Activated T-cell treated with anti-CD3 and anti-CD28 coated beads, Interleukin-2, amount 50 U/mL, for 48 hours (primary cell): ENCODE measurements at regions not wholly inside any gene's neighbourhood (a gene's known extent, or its start where the extent isn't known, plus 50 kb on each side); places are given as distances from the start of the nearest gene placed in this dataset.

Experiments used
- DNase-seq, 2 experiments: peaks; one replicate each; pipeline ENCODE4 v3.0.0-alpha.2; 2020

DNA sequence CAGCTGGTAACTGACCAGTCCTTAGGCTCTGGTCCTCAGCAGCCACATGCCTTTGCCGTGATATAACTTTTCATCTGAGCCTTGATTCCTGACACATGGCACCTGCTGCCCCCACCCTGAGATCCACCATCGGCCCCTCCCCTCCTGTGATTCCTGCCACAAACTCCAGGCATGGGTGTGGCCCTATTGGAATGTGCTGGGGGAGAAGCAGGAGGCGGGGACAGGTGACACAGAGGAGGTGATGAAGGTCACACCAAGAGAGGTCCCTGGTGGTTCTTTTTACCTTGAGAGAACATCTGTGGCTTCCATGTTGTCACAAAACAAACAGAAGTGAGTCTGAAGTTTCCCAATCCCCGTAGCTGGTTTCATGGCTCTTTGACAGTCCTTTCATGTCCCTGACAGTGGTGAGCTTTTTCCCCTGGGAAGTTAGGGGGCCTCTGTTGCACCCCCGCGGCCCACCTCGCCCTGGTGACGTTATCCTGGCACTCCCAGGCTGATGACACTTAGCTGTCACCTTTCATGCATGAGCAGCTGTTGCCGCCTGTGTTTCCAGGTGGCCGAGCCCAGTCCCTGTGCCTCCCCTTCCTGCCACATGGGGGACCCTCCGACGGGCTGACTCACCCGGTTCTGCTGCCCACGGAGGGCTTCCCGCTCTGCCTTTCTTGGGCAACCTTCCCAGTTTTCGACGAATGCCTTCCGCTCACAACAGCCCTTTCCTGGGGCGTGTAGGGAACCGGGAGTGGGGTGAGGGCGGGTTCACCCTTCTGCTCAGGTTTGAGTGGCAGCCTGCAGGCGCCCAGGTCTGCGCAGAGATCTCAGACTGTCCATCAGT is 66.3 kb upstream of the GLI2 start:
- DNase-seq: no peak

DNA sequence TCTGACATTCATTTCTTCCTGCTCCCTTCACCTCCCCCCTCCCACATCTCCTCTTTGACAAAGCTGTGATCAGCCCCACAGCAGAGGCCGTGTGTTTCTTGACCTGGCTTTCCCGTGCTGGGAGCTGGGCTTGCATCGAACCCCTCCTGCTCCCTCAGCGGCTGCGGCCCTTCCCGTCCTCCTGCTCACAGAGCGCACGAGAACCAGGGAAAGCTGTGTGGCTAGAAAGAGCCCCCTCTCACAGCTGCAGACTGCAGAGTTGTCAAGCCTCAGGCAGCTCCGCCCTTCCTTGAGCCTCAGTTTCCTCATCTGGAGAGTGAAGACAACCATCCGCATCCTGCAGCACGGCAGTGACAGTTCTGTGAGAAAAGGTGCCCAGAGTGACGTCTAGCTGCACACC is 65.7 kb upstream of the GLI2 start:
- no peak for DNase-seq

GRCh38 chr2:120670371-120670770 is 65.3 kb upstream of the GLI2 start:
- no peak for DNase-seq

GRCh38 chr2:120670771-120671480 is 64.7 kb upstream of the GLI2 start:
- no peak for DNase-seq

- no peak for DNase-seq
Observed at GRCh38 chr2:120672526-120673204, 63.0 kb upstream of the GLI2 start.

- DNase-seq: no peak
Observed at GRCh38 chr2:120673205-120673550, 62.5 kb upstream of the GLI2 start.

GRCh38 chr2:120673571-120674061 is 62.1 kb upstream of the GLI2 start:
- DNase-seq: no peak

DNA sequence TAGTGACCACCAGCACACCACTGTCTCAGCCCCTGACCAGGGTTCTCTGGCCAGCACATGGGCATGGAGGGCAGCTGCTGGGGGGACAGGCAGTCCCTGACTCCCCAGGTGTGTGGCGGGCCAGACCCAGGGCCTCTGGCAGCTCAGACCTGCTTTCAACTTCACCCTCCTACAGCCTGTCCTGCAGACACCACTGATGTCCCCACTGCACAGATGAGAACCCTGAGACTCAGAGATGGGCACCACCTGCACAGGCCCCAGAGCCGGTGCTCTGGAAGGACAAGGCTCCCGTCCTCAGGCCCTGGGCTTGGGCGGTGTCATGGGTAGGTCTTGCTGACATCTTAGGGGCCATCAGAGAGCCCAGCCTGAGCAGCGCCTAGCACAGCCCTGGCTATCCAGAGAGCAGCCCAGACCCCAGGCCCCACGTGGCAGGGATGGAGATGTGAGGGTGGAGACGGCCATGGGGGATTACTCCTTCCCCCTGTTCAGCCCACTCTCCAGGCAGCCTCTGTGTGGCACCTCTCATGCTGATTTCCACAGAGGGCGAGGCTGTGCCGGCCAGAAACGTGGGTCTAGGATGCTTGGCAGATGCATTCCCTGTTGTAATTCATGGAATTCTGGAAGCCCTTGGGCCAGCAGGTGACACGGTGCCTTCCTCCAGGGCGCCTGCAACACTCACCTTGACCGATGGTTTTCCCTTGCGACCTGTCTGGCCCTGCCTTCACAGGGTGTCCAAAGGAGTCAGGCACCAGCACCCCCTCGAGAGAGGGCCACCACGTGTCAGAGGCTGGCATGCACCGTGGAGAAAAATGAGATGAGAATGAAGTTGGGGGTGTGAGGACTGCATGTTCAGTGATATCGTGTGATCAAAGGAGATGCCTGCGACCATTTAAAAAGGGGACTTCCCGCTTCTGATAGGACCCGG is 61.2 kb upstream of the GLI2 start:
- DNase-seq: no peak

- peak; percentile 69 to 71 for DNase-seq
Observed at GRCh38 chr2:120675460-120676130, 60.1 kb upstream of the GLI2 start.

DNA sequence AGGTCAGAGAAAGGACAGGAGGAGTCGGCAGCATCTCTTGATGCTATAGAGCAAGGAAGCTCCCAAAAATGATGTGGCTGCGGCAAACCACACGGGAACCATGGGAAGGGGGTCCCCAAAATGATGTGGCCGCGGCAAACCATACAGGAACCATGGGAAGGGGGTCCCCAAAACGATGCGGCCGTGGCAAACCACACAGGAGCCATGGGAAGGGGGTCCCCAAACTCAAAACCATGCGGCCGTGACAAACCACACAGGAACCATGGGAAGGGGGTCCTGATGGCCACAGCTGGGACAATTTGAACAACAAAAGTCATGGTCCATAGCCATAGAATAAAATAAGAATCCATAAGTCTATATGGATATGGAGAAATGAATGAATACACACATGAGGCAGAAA is 58.4 kb upstream of the GLI2 start:
- DNase-seq: no peak

DNA sequence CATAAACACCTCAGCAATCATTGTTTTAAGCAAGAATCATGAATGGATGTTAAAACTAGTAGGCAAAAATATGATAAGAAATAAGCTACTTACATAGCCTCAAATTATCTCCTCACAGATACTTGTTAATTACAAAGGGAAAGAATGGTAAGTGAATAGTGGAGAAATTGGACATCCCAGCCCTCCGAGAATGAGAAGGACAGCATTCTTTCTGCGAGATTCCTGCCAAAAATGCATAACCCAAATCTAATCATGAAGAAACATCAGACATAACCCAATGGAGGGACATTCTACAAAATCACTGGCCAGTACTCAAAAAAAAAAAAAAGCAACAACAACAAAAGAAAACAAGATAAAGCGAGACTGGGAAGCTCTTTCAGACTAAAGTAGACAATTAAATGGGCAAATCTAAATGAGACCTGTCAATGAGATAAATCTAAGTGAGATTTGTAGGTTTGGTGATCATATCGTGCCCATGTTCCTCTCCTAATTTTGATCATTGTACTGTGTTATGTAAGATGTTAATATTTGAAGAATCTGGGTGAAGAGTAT is 57.9 kb upstream of the GLI2 start:
- no peak for DNase-seq

DNA sequence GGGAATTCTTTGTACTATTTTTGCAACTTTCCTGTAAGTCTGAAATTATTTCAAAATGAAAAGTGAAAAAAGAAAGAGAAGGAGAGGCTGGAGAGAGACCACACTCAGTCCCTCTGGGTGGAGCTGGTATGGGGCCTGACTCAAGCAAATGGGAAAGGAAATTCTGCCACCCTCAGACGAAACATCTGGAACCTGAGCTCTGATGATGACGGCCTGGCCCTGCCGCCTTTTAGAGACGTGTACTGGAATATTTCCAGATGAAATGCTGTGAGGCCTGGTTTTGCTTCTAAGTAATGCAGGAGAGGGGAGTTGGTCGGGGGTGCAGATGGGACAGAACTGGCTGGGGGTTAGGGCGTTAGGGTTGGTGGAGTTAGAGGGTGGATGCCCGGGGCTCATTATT is 57.4 kb upstream of the GLI2 start:
- DNase-seq: no peak

- no peak for DNase-seq
Observed at GRCh38 chr2:120678926-120679325, 56.7 kb upstream of the GLI2 start.

DNA sequence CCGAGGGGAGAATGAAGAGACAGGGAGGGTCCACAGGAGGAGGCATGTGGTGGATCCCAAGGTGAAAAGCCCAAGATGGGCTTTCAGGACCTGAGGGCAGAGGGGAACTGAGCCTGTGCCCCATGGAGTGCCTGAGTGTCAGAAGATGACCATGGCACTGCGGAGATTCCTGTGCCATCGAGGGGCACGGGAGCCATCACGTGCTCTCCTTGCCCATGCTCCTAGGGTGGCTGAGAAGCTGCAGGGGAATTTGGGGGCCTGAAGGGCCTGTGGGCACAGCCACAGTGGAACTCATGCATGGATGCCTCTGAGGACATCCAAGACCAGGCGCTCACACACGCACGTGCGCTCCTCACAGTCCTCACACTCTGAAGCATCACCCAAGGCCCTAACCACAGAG is 56.1 kb upstream of the GLI2 start:
- no peak for DNase-seq

GRCh38 chr2:120680136-120680761 is 55.4 kb upstream of the GLI2 start:
- peak; percentile 83 to 86 for DNase-seq

DNA sequence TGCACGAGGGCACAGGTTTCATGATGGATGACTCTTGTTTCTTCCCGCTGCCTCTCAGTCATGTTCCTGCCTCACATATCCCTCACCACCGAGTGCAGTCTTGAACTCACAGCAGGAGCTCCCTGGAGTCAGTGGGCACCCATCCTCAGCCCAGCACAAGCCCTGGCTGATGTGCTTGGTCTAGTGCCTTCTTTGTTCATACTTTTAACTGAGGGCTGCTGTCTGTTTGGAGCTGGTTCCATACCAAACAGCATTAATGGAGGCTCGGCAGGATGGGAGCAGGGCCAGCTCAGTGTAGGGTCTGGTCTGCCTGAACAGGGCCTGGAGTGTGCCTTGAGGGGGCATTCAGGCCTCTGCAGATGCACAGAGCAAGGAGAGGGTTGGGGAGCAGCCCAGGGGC is 54.5 kb upstream of the GLI2 start:
- DNase-seq: no peak

GRCh38 chr2:120681696-120682288 is 53.9 kb upstream of the GLI2 start:
- no peak for DNase-seq

DNA sequence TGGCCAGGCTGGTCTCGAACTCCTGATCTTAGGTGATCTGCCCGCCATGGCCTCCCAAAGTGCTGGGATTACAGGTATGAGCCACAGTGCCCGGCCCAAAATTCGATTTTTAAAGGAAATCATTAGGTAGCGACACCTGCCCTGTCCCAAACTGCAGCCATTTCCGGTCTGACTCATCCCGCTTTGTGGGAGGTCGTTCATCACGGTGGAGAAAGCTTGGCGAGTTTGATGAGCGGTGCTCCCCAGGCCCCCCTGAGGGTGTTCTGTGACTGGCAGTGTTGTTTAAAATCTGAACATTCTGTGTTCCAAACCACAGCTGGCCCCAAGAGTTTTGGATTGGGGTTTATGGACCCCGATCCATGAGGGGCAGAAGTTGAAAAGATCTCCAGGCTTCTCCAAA is 53.0 kb upstream of the GLI2 start:
- DNase-seq: no peak

DNA sequence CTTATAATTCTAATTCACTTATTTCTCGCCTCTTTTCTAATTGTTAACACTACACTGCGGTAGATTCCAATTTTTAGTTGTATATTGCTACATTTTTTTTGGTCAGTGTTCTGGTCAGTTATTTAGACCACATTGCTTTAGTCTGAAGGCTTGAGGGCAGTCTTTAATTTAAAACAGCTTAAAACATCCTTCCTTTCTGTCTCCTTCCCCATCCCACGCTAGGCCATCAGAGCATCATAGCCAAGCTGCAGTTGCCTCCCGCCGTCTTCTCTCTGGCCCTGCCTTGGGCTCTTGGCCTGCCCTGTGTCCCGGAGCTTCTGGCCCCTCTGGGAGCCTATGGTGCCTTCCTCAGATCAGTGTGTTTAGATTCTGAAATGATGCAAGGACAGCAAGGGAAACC is 52.6 kb upstream of the GLI2 start:
- DNase-seq: no peak

DNA sequence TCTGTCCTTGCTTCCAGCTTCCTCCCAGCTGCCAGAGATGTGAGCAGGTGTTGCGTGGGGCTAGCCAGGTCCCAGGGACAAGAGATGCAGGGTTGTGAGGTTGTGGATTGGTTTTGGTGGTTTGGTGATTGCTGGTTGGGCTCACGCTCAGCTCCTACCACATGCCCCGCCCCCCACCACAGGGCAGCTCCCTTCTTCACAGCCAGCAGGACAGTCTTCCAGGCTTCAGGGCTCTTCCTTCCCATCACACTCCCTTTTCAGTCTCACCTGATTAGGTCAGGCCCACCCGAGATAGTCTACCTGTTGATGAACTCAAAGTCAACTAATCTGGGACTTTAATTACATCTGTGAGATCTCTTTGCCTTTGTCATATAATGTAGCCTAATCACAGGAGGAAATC is 52.0 kb upstream of the GLI2 start:
- no peak for DNase-seq
